ENCODE measurements at regions not wholly inside any gene's neighbourhood (a gene's known extent, or its start where the extent isn't known, plus 50 kb on each side); places are given as distances from the start of the nearest gene placed in this dataset.

DNA sequence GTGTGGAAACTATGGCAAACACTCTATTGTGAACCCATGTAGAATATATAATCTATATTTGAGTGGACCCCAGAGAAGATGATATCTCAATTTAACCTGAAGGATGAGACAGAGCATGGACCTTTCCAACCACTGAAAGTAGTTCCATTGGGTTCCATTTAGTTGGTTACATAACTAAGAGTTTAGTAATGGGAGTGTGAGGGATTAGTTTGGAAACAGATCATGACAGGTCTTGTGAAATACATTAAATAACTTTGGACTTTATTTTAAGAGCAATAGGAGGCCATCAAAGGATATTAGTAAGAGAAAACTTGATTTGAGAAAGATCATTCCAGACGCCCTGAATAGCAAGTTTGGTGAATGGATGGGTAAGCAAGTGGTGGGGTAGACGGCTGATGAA is 487.2 kb upstream of the ROBO2 start:
- TF ChIP-seq SIN3A (IDR thresholded peaks at IDR 0.05; ENCODE audit: borderline replicate concordance, insufficient read depth, low read length), result no peak
- TF ChIP-seq POLR2AphosphoS5 (IDR thresholded peaks at IDR 0.05; ENCODE audit: low read depth, low read length), result no peak
- TF ChIP-seq TAF1 (IDR thresholded peaks at IDR 0.05; ENCODE audit: borderline replicate concordance, insufficient read depth, low read length), result no peak
- TF ChIP-seq FOXP2 (optimal IDR thresholded peaks at IDR 0.05; ENCODE audit: borderline replicate concordance, extremely low read depth, extremely low read length, insufficient read depth), result no peak
